SK-N-SH treated with all-trans-retinoic acid at 6 μM for 48 hours (cell line): ENCODE measurements at regions not wholly inside any gene's neighbourhood (a gene's known extent, or its start where the extent isn't known, plus 50 kb on each side); places are given as distances from the start of the nearest gene placed in this dataset.

Source experiments
- ARNTL ChIP-seq: fragments of 450-650 bp; formaldehyde crosslinking; IDR thresholded peaks from 2 replicates; pipeline ENCODE4 v1.5.0; 2020; ENCODE audit warnings: low read depth, mild to moderate bottlenecking, moderate library complexity, borderline replicate concordance
- CSRNP3 ChIP-seq: fragments of 250-450 bp; sonication (Bioruptor Pico); IDR thresholded peaks from 2 replicates; pipeline ENCODE4 v1.5.1; 2021; ENCODE audit warnings: mild to moderate bottlenecking, moderate library complexity
- TOX ChIP-seq: fragments of 250-450 bp; sonication (Bioruptor Pico); IDR thresholded peaks from 2 replicates; pipeline ENCODE4 v1.8.0; 2021; ENCODE audit warnings: mild to moderate bottlenecking, moderate library complexity, borderline replicate concordance
- ZFP3 ChIP-seq: fragments of 250-450 bp; sonication (Bioruptor Pico); IDR thresholded peaks from 2 replicates; pipeline ENCODE4 v1.5.0; 2020; ENCODE audit warnings: mild to moderate bottlenecking, moderate library complexity
- ZFP30 ChIP-seq: fragments of 450-650 bp; formaldehyde crosslinking; IDR thresholded peaks from 2 replicates; pipeline ENCODE4 v1.5.0; 2022; ENCODE audit warnings: mild to moderate bottlenecking, moderate library complexity
- ZNF8 ChIP-seq: fragments of 450-650 bp; formaldehyde crosslinking; IDR thresholded peaks from 2 replicates; pipeline ENCODE4 v1.5.0; 2020; ENCODE audit warnings: mild to moderate bottlenecking, moderate library complexity
- TF ChIP-seq, protein P1 (sequence below): fragments of 250-450 bp; sonication (Bioruptor Pico); IDR thresholded peaks from 2 replicates; pipeline ENCODE4 v1.8.0; 2020; ENCODE audit warnings: mild to moderate bottlenecking, moderate library complexity, borderline replicate concordance
- TF ChIP-seq, protein P2 (sequence below): fragments of 250-450 bp; sonication (Bioruptor Pico); IDR thresholded peaks from 2 replicates; pipeline ENCODE4 v1.5.0; 2020; ENCODE audit warnings: mild to moderate bottlenecking, moderate library complexity

DNA sequence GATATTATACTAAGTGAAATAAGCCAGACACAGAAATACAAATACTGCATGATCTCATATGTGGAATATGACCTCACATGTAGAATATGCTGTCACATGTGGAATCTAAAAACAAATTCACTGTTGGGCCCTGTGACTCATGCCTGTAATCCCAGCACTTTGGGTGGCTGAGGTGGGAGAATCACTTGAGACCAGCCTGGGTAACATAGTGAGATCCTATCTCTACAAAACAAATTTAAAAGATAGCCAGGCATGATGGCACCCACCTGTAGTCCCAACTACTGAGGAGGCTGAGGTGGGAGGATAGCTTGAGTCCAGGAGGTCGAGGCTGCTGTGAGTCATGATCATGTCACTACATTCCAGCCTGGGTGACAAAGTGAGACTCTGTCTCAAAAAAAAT lies 160.3 kb downstream of the PTEN start:
- TF ChIP-seq ZNF8: no peak
- no peak for TF ChIP-seq ARNTL (CRISPR knock-in tag)
- TF ChIP-seq CSRNP3 (CRISPR knock-in tag): no peak
- TF ChIP-seq, protein P1, sequence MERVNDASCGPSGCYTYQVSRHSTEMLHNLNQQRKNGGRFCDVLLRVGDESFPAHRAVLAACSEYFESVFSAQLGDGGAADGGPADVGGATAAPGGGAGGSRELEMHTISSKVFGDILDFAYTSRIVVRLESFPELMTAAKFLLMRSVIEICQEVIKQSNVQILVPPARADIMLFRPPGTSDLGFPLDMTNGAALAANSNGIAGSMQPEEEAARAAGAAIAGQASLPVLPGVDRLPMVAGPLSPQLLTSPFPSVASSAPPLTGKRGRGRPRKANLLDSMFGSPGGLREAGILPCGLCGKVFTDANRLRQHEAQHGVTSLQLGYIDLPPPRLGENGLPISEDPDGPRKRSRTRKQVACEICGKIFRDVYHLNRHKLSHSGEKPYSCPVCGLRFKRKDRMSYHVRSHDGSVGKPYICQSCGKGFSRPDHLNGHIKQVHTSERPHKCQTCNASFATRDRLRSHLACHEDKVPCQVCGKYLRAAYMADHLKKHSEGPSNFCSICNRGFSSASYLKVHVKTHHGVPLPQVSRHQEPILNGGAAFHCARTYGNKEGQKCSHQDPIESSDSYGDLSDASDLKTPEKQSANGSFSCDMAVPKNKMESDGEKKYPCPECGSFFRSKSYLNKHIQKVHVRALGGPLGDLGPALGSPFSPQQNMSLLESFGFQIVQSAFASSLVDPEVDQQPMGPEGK (CRISPR knock-in tag): no peak
- TF ChIP-seq, protein P2, sequence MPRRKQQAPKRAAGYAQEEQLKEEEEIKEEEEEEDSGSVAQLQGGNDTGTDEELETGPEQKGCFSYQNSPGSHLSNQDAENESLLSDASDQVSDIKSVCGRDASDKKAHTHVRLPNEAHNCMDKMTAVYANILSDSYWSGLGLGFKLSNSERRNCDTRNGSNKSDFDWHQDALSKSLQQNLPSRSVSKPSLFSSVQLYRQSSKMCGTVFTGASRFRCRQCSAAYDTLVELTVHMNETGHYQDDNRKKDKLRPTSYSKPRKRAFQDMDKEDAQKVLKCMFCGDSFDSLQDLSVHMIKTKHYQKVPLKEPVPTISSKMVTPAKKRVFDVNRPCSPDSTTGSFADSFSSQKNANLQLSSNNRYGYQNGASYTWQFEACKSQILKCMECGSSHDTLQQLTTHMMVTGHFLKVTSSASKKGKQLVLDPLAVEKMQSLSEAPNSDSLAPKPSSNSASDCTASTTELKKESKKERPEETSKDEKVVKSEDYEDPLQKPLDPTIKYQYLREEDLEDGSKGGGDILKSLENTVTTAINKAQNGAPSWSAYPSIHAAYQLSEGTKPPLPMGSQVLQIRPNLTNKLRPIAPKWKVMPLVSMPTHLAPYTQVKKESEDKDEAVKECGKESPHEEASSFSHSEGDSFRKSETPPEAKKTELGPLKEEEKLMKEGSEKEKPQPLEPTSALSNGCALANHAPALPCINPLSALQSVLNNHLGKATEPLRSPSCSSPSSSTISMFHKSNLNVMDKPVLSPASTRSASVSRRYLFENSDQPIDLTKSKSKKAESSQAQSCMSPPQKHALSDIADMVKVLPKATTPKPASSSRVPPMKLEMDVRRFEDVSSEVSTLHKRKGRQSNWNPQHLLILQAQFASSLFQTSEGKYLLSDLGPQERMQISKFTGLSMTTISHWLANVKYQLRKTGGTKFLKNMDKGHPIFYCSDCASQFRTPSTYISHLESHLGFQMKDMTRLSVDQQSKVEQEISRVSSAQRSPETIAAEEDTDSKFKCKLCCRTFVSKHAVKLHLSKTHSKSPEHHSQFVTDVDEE (CRISPR knock-in tag): no peak
- TF ChIP-seq ZFP30 (CRISPR knock-in tag): no peak
- no peak for TF ChIP-seq ZFP3
- TF ChIP-seq TOX (CRISPR knock-in tag): no peak
